Astrocyte (in vitro differentiated cells and primary cell): ENCODE measurements at regions not wholly inside any gene's neighbourhood (a gene's known extent, or its start where the extent isn't known, plus 50 kb on each side); places are given as distances from the start of the nearest gene placed in this dataset.

Source experiments
- DNase-seq: peaks from one replicate; pipeline ENCODE4 v3.0.0-alpha.2; 2010; ENCODE audit warnings: low read depth
- FAIRE-seq: peaks from 2 replicates; lab custom pipeline; 2011; peaks lifted over from hg19 to GRCh38; lab: Jason Lieb, UNC
- H2AFZ ChIP-seq: 2 replicates; pipeline ENCODE4 v1.6.0; 2012; ENCODE audit warnings: low read depth, low read length, inconsistent platforms
- H3K27ac ChIP-seq: 2 replicates; pipeline ENCODE4 v1.5.1; 2011; ENCODE audit warnings: low read depth, low read length, inconsistent platforms
- H3K27me3 ChIP-seq: 2 replicates; pipeline ENCODE4 v1.6.0; 2011; ENCODE audit warnings: low read length, inconsistent platforms; ENCODE audit not compliant: insufficient read depth
- H3K36me3 ChIP-seq: 2 replicates; pipeline ENCODE4 v1.5.1; 2011; ENCODE audit warnings: low read length, inconsistent platforms; ENCODE audit not compliant: insufficient read depth
- H3K4me1 ChIP-seq: 2 replicates; pipeline ENCODE4 v1.5.1; 2011; ENCODE audit warnings: low read length, inconsistent platforms; ENCODE audit not compliant: insufficient read depth
- H3K4me2 ChIP-seq: 2 replicates; pipeline ENCODE4 v1.6.0; 2012; ENCODE audit warnings: low read length, inconsistent platforms
- H3K4me3 ChIP-seq: 2 replicates; pipeline ENCODE4 v1.5.1; 2011; ENCODE audit warnings: low read depth, mild to moderate bottlenecking, low read length, inconsistent platforms; ENCODE audit not compliant: insufficient read depth
- H3K79me2 ChIP-seq: 2 replicates; pipeline ENCODE4 v1.6.0; 2012; ENCODE audit warnings: mild to moderate bottlenecking, low read length, inconsistent platforms; ENCODE audit not compliant: insufficient read depth
- H3K9ac ChIP-seq: 2 replicates; pipeline ENCODE4 v1.6.0; 2012; ENCODE audit warnings: mild to moderate bottlenecking, low read length, inconsistent platforms
- H3K9me3 ChIP-seq: 2 replicates; pipeline ENCODE4 v1.5.1; 2012; ENCODE audit warnings: low read depth, mild to moderate bottlenecking, low read length, inconsistent platforms; ENCODE audit not compliant: insufficient read depth
- H4K20me1 ChIP-seq: 2 replicates; pipeline ENCODE4 v1.6.0; 2012; ENCODE audit warnings: low read length, inconsistent platforms; ENCODE audit not compliant: insufficient read depth
- H3K27ac Mint-ChIP-seq: one replicate; pipeline ENCODE4 v1.8.0; 2021; ENCODE audit warnings: mild to moderate bottlenecking, mixed read lengths; ENCODE audit not compliant: unreplicated experiment
- H3K27me3 Mint-ChIP-seq: one replicate; pipeline ENCODE4 v1.8.0; 2021; ENCODE audit warnings: low read depth, mixed read lengths; ENCODE audit not compliant: unreplicated experiment
- H3K36me3 Mint-ChIP-seq: one replicate; pipeline ENCODE4 v1.8.0; 2021; ENCODE audit warnings: low read depth, mixed read lengths; ENCODE audit not compliant: unreplicated experiment
- H3K4me1 Mint-ChIP-seq: one replicate; pipeline ENCODE4 v1.8.0; 2021; ENCODE audit warnings: low read depth, mixed read lengths; ENCODE audit not compliant: unreplicated experiment
- H3K4me3 Mint-ChIP-seq: one replicate; pipeline ENCODE4 v1.8.0; 2021; ENCODE audit warnings: mild to moderate bottlenecking, moderate library complexity, mixed read lengths; ENCODE audit not compliant: unreplicated experiment
- H3K9me3 Mint-ChIP-seq: one replicate; pipeline ENCODE4 v1.8.0; 2021; ENCODE audit warnings: mild to moderate bottlenecking, mixed read lengths; ENCODE audit not compliant: unreplicated experiment
- EZH2 ChIP-seq: IDR thresholded peaks from 2 replicates; pipeline ENCODE4 v1.6.1; 2012; ENCODE audit warnings: mild to moderate bottlenecking, low read length, inconsistent platforms; ENCODE audit not compliant: insufficient read depth
- TF ChIP-seq, protein P1 (sequence below): IDR thresholded peaks from 2 replicates; pipeline ENCODE4 v1.5.1; 2011; ENCODE audit warnings: low read depth, mild to moderate bottlenecking, inconsistent platforms, low read length, moderate library complexity; ENCODE audit not compliant: insufficient read depth

DNA sequence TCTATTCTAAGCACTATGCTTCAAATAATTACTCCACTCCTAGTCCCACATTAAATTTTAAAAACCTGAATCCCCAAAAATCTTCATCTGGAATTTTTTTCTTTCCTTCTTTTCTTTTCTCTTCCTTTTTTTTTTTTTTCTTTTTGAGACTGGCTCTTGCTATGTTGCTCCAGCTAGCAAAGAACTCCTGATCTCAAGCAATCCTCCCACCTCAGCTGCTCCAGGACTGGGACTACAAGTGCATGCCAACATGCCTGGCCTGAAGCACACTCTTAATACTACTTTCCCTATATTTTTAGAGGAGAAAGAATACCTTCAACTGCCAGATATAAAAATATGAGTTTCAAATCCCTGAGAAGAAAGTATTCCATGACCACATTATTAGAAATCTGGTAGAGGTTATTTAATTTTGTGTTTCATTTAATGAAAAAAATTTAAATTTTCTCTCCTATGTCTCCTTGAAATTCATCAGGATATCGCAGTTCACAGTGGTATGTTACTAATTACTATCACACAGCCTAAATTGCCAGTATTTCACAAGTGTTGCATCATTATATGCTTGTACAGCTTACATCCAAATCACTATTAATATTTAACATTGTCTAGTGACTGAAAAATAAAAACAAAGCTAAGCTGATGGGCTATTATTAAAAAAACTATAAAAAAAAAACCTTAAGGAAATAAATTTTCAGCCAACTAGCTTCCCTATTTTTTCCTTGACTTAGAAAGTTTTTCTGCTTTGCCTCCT, 227.8 kb downstream of the NAF1 start:
- no peak overlapping the region for H3K4me2 ChIP-seq
- H3K36me3 Mint-ChIP-seq = no peaks in the 10 kb centered on the region
- no peaks in the 10 kb centered on the region for H3K4me1 Mint-ChIP-seq
- no peak for TF ChIP-seq EZH2
- TF ChIP-seq, protein P1, sequence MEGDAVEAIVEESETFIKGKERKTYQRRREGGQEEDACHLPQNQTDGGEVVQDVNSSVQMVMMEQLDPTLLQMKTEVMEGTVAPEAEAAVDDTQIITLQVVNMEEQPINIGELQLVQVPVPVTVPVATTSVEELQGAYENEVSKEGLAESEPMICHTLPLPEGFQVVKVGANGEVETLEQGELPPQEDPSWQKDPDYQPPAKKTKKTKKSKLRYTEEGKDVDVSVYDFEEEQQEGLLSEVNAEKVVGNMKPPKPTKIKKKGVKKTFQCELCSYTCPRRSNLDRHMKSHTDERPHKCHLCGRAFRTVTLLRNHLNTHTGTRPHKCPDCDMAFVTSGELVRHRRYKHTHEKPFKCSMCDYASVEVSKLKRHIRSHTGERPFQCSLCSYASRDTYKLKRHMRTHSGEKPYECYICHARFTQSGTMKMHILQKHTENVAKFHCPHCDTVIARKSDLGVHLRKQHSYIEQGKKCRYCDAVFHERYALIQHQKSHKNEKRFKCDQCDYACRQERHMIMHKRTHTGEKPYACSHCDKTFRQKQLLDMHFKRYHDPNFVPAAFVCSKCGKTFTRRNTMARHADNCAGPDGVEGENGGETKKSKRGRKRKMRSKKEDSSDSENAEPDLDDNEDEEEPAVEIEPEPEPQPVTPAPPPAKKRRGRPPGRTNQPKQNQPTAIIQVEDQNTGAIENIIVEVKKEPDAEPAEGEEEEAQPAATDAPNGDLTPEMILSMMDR = no peak
- no peak overlapping the region for H2AFZ ChIP-seq
- H3K9me3 ChIP-seq = no peaks in the 10 kb centered on the region
- H3K27me3 Mint-ChIP-seq = no peaks in the 10 kb centered on the region
- H3K27me3 ChIP-seq = no peaks in the 10 kb centered on the region
- no peak overlapping the region for H3K27ac ChIP-seq
- H3K4me3 ChIP-seq = no peak overlapping the region
- H4K20me1 ChIP-seq = no peaks in the 10 kb centered on the region
- no peak for FAIRE-seq
- DNase-seq = no peak
- no peak overlapping the region for H3K4me3 Mint-ChIP-seq
- no peak overlapping the region for H3K27ac Mint-ChIP-seq
- H3K36me3 ChIP-seq = no peaks in the 10 kb centered on the region
- H3K79me2 ChIP-seq = no peaks in the 10 kb centered on the region
- no peaks in the 10 kb centered on the region for H3K9me3 Mint-ChIP-seq
- no peaks in the 10 kb centered on the region for H3K4me1 ChIP-seq
- no peak overlapping the region for H3K9ac ChIP-seq

DNA sequence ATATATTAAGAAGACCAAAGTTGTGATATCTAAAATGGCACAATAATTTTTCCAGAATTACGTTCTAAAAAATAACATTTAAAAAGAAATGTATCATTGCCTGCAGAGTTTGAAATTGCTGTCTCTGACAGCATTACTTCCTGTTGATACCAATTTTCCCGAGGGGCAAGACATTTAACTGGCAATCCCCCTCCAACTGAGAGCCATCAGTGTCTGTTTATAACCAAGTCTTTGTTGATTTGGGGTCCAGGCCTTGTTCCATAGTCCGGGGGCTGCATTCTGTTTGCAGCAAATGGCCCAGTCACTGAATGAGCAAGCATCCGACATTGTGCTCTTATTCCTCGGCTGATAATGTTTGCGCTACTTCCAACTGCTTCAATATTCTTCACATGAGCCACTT, 231.5 kb downstream of the NAF1 start:
- DNase-seq (no peak), FAIRE-seq (no peak)
- H4K20me1 ChIP-seq = no peaks in the 10 kb centered on the region
- no peaks in the 10 kb centered on the region for H3K36me3 ChIP-seq
- H3K27me3 ChIP-seq = no peaks in the 10 kb centered on the region
- H2AFZ ChIP-seq = no peak overlapping the region
- H3K79me2 ChIP-seq = no peaks in the 10 kb centered on the region
- Mint-ChIP-seq H3K27ac (no peak overlapping the region), H3K36me3 (no peaks in the 10 kb centered on the region), H3K9me3 (no peaks in the 10 kb centered on the region), H3K27me3 (no peaks in the 10 kb centered on the region), H3K4me1 (no peaks in the 10 kb centered on the region), H3K4me3 (no peak overlapping the region)
- H3K9ac ChIP-seq = no peak overlapping the region
- H3K4me2 ChIP-seq = no peak overlapping the region
- TF ChIP-seq EZH2 = no peak
- TF ChIP-seq, protein P1 = no peak
- H3K27ac ChIP-seq = no peak overlapping the region
- H3K4me1 ChIP-seq = no peaks in the 10 kb centered on the region
- no peak overlapping the region for H3K4me3 ChIP-seq
- no peaks in the 10 kb centered on the region for H3K9me3 ChIP-seq

DNA sequence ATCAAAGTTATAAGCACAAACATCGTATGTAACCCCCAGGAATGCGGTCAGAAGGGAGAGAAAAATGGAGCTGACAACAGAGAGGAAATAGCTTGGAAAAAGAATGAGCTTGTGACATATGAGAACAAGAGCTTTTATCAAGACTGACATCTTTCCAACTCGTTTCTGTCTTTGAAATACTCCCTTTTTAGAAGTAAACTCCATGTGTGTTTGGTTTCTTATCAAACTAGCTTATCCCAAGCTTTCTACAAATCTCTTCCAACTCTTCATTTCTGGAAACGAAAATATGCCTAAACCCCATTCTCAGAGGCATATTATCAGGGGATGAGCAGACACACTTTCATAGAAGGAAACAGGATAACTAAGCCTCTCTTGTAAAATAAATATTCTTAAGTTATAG, 235.4 kb downstream of the NAF1 start:
- Mint-ChIP-seq H3K9me3 (no peaks in the 10 kb centered on the region), H3K36me3 (no peaks in the 10 kb centered on the region), H3K4me1 (no peaks in the 10 kb centered on the region), H3K27me3 (no peaks in the 10 kb centered on the region), H3K4me3 (no peak overlapping the region), H3K27ac (no peak overlapping the region)
- DNase-seq (no peak), FAIRE-seq (no peak)
- no peak overlapping the region for H3K9ac ChIP-seq
- H3K79me2 ChIP-seq = no peaks in the 10 kb centered on the region
- H3K27ac ChIP-seq = no peak overlapping the region
- H3K4me3 ChIP-seq = no peak overlapping the region
- no peak for TF ChIP-seq EZH2
- TF ChIP-seq, protein P1 = no peak
- H3K36me3 ChIP-seq = no peaks in the 10 kb centered on the region
- H2AFZ ChIP-seq = no peak overlapping the region
- no peaks in the 10 kb centered on the region for H3K4me1 ChIP-seq
- H3K9me3 ChIP-seq = no peaks in the 10 kb centered on the region
- H4K20me1 ChIP-seq = no peaks in the 10 kb centered on the region
- H3K4me2 ChIP-seq = no peak overlapping the region
- no peaks in the 10 kb centered on the region for H3K27me3 ChIP-seq
